ENCODE measurements at regions not wholly inside any gene's neighbourhood (a gene's known extent, or its start where the extent isn't known, plus 50 kb on each side); places are given as distances from the start of the nearest gene placed in this dataset.

DNA sequence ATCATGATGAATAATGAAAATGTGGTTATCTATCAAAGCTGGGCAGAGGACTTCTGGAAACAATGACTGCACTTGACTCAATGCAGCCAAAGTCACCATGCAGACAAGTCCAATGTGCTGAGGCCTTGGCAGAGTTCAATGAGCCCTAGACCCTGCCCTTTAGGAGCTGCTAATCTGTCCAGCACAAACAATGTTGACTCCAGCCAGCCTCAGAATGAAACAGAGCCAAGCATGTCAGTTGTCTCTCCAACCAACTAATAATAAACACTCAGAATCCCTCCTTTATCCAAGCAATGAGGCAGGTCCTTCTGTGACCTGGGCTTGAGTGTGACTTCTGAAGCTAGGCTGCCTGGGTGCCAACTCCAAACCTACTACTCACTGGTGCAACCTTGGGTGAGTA is 270.6 kb downstream of the BCL11A start:
- H3K4me3 ChIP-seq (ENCODE audit: low read length): no peak overlapping the region
- H3K27ac ChIP-seq (ENCODE audit: low read depth in 1 of 2, low read length in 2 of 2): no peak overlapping the region
- DNase-seq (no peak), ATAC-seq (ENCODE audit: poor library complexity) (no peak)
- no peaks in the 10 kb centered on the region for H3K9me3 Mint-ChIP-seq
- intact Hi-C loops (cut with DNase I, micrococcal nuclease): no loop called here
- no peaks in the 10 kb centered on the region for H3K4me1 ChIP-seq (ENCODE audit: insufficient read depth, low read length)
- no peaks in the 10 kb centered on the region for H3K36me3 Mint-ChIP-seq (ENCODE audit: low read depth)
- no peaks in the 10 kb centered on the region for H3K4me1 Mint-ChIP-seq (ENCODE audit: low read depth)
- TF ChIP-seq, protein P1, sequence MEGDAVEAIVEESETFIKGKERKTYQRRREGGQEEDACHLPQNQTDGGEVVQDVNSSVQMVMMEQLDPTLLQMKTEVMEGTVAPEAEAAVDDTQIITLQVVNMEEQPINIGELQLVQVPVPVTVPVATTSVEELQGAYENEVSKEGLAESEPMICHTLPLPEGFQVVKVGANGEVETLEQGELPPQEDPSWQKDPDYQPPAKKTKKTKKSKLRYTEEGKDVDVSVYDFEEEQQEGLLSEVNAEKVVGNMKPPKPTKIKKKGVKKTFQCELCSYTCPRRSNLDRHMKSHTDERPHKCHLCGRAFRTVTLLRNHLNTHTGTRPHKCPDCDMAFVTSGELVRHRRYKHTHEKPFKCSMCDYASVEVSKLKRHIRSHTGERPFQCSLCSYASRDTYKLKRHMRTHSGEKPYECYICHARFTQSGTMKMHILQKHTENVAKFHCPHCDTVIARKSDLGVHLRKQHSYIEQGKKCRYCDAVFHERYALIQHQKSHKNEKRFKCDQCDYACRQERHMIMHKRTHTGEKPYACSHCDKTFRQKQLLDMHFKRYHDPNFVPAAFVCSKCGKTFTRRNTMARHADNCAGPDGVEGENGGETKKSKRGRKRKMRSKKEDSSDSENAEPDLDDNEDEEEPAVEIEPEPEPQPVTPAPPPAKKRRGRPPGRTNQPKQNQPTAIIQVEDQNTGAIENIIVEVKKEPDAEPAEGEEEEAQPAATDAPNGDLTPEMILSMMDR (IDR thresholded peaks at IDR 0.05): no peak
- peaks cover 0 to 8% of the 10 kb centered on the region in 2 experiments for H3K9me3 ChIP-seq (ENCODE audit: control insufficient read depth in 1 of 2, insufficient read depth in 1 of 2, low read length in 2 of 2)
- CTCF ChIA-PET: no interaction called here
- no peaks in the 10 kb centered on the region for H3K36me3 ChIP-seq (ENCODE audit: insufficient read depth, low read length)
- no peaks in the 10 kb centered on the region for H3K27me3 Mint-ChIP-seq
- no peaks in the 10 kb centered on the region for H3K27me3 ChIP-seq (ENCODE audit: control insufficient read depth in 1 of 2, insufficient read depth in 2 of 2, low read length in 2 of 2)
- H3K4me3 Mint-ChIP-seq: no peak overlapping the region
- POLR2A ChIA-PET: no interaction called here
- no peak overlapping the region for H3K27ac Mint-ChIP-seq

DNA sequence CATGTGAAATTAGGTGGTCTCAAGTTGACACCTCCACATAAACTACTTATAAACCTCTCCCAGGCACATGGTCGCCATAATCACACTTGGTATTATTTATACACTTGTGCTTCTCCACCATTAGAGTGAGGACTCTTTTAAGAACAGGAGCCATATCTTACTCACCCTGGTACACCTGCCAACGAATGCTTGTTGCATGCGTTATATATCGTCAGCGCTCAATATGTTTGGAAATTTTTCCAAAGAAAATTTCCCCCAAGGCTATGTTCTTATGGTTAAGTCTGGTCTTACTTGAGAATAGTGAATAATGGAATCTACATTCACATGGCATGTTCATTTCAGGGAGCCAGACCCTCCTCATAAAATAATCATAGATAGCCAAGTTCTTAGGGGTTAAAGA is 271.7 kb downstream of the BCL11A start:
- no peak overlapping the region for H3K4me3 ChIP-seq (ENCODE audit: low read length)
- no peaks in the 10 kb centered on the region for H3K36me3 ChIP-seq (ENCODE audit: insufficient read depth, low read length)
- H3K27me3 Mint-ChIP-seq: no peaks in the 10 kb centered on the region
- no peaks in the 10 kb centered on the region for H3K36me3 Mint-ChIP-seq (ENCODE audit: low read depth)
- intact Hi-C loops (cut with DNase I, micrococcal nuclease): no loop called here
- ChIA-PET POLR2A (no interaction called here), CTCF (no interaction called here)
- H3K9me3 Mint-ChIP-seq: no peaks in the 10 kb centered on the region
- no peaks in the 10 kb centered on the region for H3K27me3 ChIP-seq (ENCODE audit: control insufficient read depth in 1 of 2, insufficient read depth in 2 of 2, low read length in 2 of 2)
- H3K27ac Mint-ChIP-seq: no peak overlapping the region
- DNase-seq: no peak
- no peak for ATAC-seq (ENCODE audit: poor library complexity)
- no peaks in the 10 kb centered on the region for H3K4me1 ChIP-seq (ENCODE audit: insufficient read depth, low read length)
- no peak overlapping the region for H3K4me3 Mint-ChIP-seq
- no peaks in the 10 kb centered on the region for H3K4me1 Mint-ChIP-seq (ENCODE audit: low read depth)
- H3K27ac ChIP-seq (ENCODE audit: low read depth in 1 of 2, low read length in 2 of 2): no peak overlapping the region
- peaks cover 0 to 8% of the 10 kb centered on the region in 2 experiments for H3K9me3 ChIP-seq (ENCODE audit: control insufficient read depth in 1 of 2, insufficient read depth in 1 of 2, low read length in 2 of 2)
- TF ChIP-seq, protein P1 (IDR thresholded peaks at IDR 0.05): no peak

DNA sequence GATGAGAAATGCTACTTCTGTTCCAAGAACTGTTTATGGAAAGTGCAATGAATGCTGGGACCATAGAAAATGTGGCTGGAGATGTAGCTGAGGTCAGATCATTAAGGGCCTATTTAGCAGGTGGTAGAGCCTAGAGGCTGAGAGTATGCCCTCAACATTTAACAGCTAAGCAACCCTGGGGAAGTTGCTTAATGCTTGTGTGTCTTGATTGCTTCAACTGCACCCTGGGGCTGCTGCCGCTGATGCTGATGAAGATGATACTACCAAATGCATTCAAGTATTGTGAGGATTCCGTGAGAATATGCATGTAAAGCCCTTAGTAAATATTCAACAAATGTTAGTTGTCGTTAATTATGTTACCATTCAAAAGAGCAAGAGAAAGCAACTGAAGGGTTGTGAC is 273.2 kb downstream of the BCL11A start:
- H3K36me3 Mint-ChIP-seq (ENCODE audit: low read depth): no peaks in the 10 kb centered on the region
- H3K27me3 ChIP-seq (ENCODE audit: control insufficient read depth in 1 of 2, insufficient read depth in 2 of 2, low read length in 2 of 2): no peaks in the 10 kb centered on the region
- no peaks in the 10 kb centered on the region for H3K9me3 Mint-ChIP-seq
- no peak for DNase-seq
- H3K27me3 Mint-ChIP-seq: no peaks in the 10 kb centered on the region
- CTCF ChIA-PET: no interaction called here
- no peaks in the 10 kb centered on the region for H3K4me1 Mint-ChIP-seq (ENCODE audit: low read depth)
- intact Hi-C loops (cut with DNase I, micrococcal nuclease): no loop called here
- TF ChIP-seq, protein P1 (IDR thresholded peaks at IDR 0.05): no peak
- POLR2A ChIA-PET: no interaction called here
- no peak overlapping the region for H3K4me3 ChIP-seq (ENCODE audit: low read length)
- H3K27ac Mint-ChIP-seq: no peak overlapping the region
- no peak overlapping the region for H3K4me3 Mint-ChIP-seq
- H3K4me1 ChIP-seq (ENCODE audit: insufficient read depth, low read length): no peaks in the 10 kb centered on the region
- H3K9me3 ChIP-seq (ENCODE audit: control insufficient read depth in 1 of 2, insufficient read depth in 1 of 2, low read length in 2 of 2): peaks cover 0 to 10% of the 10 kb centered on the region in 2 experiments
- H3K27ac ChIP-seq (ENCODE audit: low read depth in 1 of 2, low read length in 2 of 2): no peak overlapping the region
- no peaks in the 10 kb centered on the region for H3K36me3 ChIP-seq (ENCODE audit: insufficient read depth, low read length)
- ATAC-seq (ENCODE audit: poor library complexity): no peak

All from CD4-positive, alpha-beta T cell (primary cell).